ENCODE measurements at regions not wholly inside any gene's neighbourhood (a gene's known extent, or its start where the extent isn't known, plus 50 kb on each side); places are given as distances from the start of the nearest gene placed in this dataset.

DNA sequence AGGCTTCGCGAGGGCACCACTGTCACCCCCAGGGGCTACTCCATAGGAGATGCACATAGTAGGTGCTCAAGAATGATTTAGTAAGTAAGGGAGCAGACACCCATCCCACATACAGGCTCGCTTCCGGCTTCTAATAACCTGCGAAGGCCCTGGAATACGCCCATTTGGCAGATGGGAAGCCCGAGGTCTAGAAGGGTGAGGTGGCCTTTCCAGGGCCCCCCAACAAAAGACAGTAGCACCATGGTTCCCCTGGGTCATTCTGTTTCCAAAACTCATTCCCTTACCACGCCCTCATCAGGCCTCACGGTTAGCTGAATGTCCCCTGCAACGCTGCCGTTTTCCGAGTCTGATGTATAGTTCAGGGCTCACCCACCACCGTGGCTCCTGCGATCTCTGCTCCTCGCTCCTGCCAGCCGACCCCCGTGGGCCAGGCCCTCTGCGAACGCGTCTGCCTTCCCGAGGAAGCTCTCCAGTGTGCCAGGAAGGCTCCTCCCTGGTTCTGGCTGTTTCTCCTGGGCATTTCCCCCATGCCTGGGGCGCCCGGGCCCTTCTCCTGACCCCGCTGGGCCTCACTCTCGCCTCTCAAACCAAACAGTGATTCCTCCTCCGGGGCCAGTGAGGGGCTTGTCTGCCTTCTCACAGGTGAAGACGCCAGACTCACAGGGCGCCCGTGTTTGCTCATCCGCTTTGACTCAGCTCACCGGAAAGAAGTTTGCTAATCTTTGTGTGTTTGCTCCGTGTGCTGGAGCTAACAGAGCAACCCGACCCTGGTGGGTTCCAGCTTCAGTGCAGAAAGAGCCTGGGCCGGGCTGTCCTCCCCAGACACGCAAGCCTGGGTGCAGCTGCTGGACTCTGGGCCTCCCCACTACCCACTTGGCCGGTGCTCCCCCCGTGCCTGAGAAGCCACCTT, 86.6 kb downstream of the RTL6 start:
- ChIA-PET CTCF (no interaction called here), POLR2A (no interaction called here)
- TF ChIP-seq SP1 (IDR thresholded peaks at IDR 0.05) = no peak
- TF ChIP-seq CTBP1 (IDR thresholded peaks at IDR 0.05; ENCODE audit: borderline replicate concordance) = no peak
- TF ChIP-seq FOXM1 (IDR thresholded peaks at IDR 0.05; ENCODE audit: borderline replicate concordance) = no peak
- no peak for TF ChIP-seq TARDBP (IDR thresholded peaks at IDR 0.05)
- TF ChIP-seq ELF4 (IDR thresholded peaks at IDR 0.05) = no peak
- no peak for TF ChIP-seq BHLHE40 (IDR thresholded peaks at IDR 0.05; ENCODE audit: borderline replicate concordance)
- no peak for TF ChIP-seq L3MBTL2 (conservative IDR thresholded peaks at IDR 0.05)
- TF ChIP-seq FOXK2 (IDR thresholded peaks at IDR 0.05) = no peak
- TF ChIP-seq, protein P1, sequence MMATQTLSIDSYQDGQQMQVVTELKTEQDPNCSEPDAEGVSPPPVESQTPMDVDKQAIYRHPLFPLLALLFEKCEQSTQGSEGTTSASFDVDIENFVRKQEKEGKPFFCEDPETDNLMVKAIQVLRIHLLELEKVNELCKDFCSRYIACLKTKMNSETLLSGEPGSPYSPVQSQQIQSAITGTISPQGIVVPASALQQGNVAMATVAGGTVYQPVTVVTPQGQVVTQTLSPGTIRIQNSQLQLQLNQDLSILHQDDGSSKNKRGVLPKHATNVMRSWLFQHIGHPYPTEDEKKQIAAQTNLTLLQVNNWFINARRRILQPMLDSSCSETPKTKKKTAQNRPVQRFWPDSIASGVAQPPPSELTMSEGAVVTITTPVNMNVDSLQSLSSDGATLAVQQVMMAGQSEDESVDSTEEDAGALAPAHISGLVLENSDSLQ (IDR thresholded peaks at IDR 0.05) = no peak
- TF ChIP-seq ARNT (IDR thresholded peaks at IDR 0.05) = no peak
- TF ChIP-seq SUZ12 (IDR thresholded peaks at IDR 0.05) = no peak
- no peak for DNase-seq (ENCODE audit: extremely low spot score)

- DNase-seq (ENCODE audit: extremely low spot score) = no peak
- ChIA-PET POLR2A (no interaction called here), CTCF (no interaction called here)
These were observed 87.5 kb downstream of the RTL6 start for GRCh38 chr22:44410451-44410991.

DNA sequence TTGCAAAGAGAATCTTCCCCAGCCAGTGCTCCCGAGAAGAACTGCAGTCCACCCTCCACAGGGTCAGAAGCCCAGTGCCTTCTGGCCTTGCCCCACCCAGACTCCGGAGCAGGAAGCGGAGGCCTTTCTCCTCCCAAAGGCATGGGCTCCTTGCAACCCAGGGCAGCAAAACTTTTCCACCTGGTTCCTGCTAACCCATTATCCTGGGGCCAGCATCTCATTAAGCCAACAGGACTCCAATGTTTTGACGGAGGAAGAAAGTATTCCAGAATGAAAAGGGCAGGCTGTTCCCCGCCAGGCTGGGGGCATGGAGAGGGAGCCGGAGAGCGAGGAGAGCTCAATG, 88.1 kb downstream of the RTL6 start:
- DNase-seq (ENCODE audit: extremely low spot score) = no peak
- ChIA-PET POLR2A (no interaction called here), CTCF (no interaction called here)
- no peak for TF ChIP-seq SP1 (IDR thresholded peaks at IDR 0.05)
- no peak for TF ChIP-seq HDGF (IDR thresholded peaks at IDR 0.05; ENCODE audit: borderline replicate concordance)
- no peak for TF ChIP-seq FOXK2 (IDR thresholded peaks at IDR 0.05)
- no peak for TF ChIP-seq CTBP1 (IDR thresholded peaks at IDR 0.05; ENCODE audit: borderline replicate concordance)
- TF ChIP-seq ELF4 (IDR thresholded peaks at IDR 0.05) = no peak
- no peak for TF ChIP-seq FOXA1 (IDR thresholded peaks at IDR 0.05)

More at GRCh38 chr22:44410451-44410991, 87.5 kb downstream of the RTL6 start:
- TF ChIP-seq FOXM1 (IDR thresholded peaks at IDR 0.05; ENCODE audit: borderline replicate concordance) (no peak), HDGF (IDR thresholded peaks at IDR 0.05; ENCODE audit: borderline replicate concordance) (no peak), ZNF384 (IDR thresholded peaks at IDR 0.05) (no peak), SP1 (IDR thresholded peaks at IDR 0.05) (no peak), ELF4 (IDR thresholded peaks at IDR 0.05) (no peak), ARNT (IDR thresholded peaks at IDR 0.05) (no peak), TARDBP (IDR thresholded peaks at IDR 0.05) (no peak), NFRKB (IDR thresholded peaks at IDR 0.05) (no peak), FOXA1 (IDR thresholded peaks at IDR 0.05) (no peak), BHLHE40 (IDR thresholded peaks at IDR 0.05; ENCODE audit: borderline replicate concordance) (no peak), L3MBTL2 (conservative IDR thresholded peaks at IDR 0.05) (no peak)

DNA sequence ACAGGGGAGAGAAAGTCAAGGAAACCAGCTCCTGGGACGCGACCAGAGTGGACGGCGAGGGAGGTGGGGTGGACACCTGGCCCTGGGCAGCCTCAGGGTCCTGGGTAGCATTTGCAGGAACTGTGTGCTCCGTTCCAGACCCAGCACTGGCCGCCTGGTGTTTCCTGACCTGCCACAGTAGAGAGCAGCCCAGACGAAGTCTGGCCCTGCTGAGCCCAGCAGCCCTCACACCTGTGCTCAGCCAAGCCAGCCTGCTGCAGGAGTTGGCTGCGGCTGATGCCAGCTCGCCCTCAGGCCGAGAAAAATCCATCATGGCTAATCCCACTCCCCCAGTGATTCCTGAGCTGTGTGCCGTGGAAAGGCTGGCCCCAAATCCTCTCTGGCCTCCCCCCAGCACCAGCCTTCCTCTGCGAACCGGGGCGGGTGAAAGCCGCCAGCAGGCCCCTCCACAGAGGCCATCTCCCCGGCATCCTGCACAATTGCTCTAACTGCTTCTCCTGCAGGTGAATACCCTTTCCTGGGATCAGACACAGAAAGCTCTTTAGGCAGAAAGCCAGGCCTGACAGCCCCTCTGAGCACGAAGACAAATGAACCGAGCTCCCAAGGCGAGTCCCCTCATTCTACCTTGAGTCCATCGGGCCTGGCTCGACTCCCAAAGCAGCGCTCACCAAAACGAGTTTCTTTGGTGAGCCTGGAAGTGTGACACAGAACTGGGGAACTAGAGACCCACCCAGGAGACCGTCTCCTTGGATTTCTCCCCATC, 88.6 kb downstream of the RTL6 start:
- ChIA-PET CTCF (no interaction called here), POLR2A (no interaction called here)

GRCh38 chr22:44408829-44409192, 89.2 kb downstream of the RTL6 start:
- ChIA-PET POLR2A (no interaction called here), CTCF (no interaction called here)
- TF ChIP-seq NFRKB (IDR thresholded peaks at IDR 0.05) (no peak), BHLHE40 (IDR thresholded peaks at IDR 0.05; ENCODE audit: borderline replicate concordance) (no peak), CTBP1 (IDR thresholded peaks at IDR 0.05; ENCODE audit: borderline replicate concordance) (no peak), ARNT (IDR thresholded peaks at IDR 0.05) (no peak), HDGF (IDR thresholded peaks at IDR 0.05; ENCODE audit: borderline replicate concordance) (no peak), LEF1 (IDR thresholded peaks at IDR 0.05; ENCODE audit: borderline replicate concordance) (no peak), L3MBTL2 (conservative IDR thresholded peaks at IDR 0.05) (no peak), SUZ12 (IDR thresholded peaks at IDR 0.05) (no peak), ELF4 (IDR thresholded peaks at IDR 0.05) (no peak), FOXA1 (IDR thresholded peaks at IDR 0.05) (no peak), ZNF384 (IDR thresholded peaks at IDR 0.05) (no peak), TARDBP (IDR thresholded peaks at IDR 0.05) (no peak), FOXK2 (IDR thresholded peaks at IDR 0.05) (no peak), SP1 (IDR thresholded peaks at IDR 0.05) (no peak), FOXM1 (IDR thresholded peaks at IDR 0.05; ENCODE audit: borderline replicate concordance) (no peak)
- TF ChIP-seq, protein P1 (IDR thresholded peaks at IDR 0.05) = no peak
- DNase-seq (ENCODE audit: extremely low spot score) = no peak

More for the DNA sequence above, 88.6 kb downstream of the RTL6 start:
- no peak for DNase-seq (ENCODE audit: extremely low spot score)
- no peak for TF ChIP-seq ARNT (IDR thresholded peaks at IDR 0.05)
- TF ChIP-seq FOXM1 (IDR thresholded peaks at IDR 0.05; ENCODE audit: borderline replicate concordance) = no peak
- TF ChIP-seq FOXA1 (IDR thresholded peaks at IDR 0.05) = no peak

DNA sequence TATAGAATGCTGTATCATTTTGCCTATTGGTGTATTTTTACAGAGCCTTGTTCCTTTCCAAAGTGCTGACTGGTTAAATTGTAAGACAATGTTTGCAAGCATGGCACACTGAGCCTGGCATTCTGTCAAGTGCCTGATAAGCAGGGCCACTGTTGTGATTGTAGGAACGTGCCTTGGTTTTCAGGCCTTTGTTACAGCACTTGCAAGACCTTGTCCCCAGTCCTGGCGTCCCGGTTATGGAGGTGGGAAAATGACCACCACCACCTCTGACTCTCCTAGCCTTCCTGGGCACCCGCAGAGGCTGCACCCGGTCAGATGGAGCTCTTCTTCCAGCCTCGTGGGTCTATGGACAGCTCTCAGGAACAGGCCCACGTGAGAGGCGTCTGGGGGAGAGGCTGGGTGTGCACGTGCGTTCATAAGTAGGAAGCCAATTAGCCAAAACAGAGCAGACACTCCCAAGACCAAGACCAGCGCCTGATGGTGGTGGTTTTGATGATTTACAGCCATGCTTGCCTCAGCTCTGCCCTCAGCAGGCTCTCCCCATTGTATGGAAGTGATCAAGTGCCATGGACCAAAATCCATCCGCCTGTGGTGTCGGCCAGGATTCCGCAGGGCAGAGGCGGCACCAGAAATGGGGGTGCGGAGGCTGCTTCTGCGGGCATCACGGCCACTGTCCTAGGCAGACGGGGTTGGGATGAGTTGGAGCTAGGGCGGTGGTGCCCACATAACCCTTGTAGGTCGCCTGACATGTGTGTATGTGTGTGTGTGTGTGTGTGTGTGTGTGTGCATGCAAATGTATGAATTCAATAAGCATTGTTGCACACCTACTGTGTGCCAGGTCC, 89.8 kb downstream of the RTL6 start:
- no peak for DNase-seq (ENCODE audit: extremely low spot score)
- ChIA-PET CTCF (interaction anchor here (0.6 kb wide), 1 partner anchor 218 kb away, joined by 3 read pairs; no protein-coding TSS in a partner anchor), POLR2A (no interaction called here)
- TF ChIP-seq SUZ12 (IDR thresholded peaks at IDR 0.05) (no peak), LEF1 (IDR thresholded peaks at IDR 0.05; ENCODE audit: borderline replicate concordance) (no peak), SP1 (IDR thresholded peaks at IDR 0.05) (no peak), ELF4 (IDR thresholded peaks at IDR 0.05) (no peak), L3MBTL2 (conservative IDR thresholded peaks at IDR 0.05) (no peak), FOXM1 (IDR thresholded peaks at IDR 0.05; ENCODE audit: borderline replicate concordance) (no peak)
